ENCODE measurements at regions not wholly inside any gene's neighbourhood (a gene's known extent, or its start where the extent isn't known, plus 50 kb on each side); places are given as distances from the start of the nearest gene placed in this dataset.

DNA sequence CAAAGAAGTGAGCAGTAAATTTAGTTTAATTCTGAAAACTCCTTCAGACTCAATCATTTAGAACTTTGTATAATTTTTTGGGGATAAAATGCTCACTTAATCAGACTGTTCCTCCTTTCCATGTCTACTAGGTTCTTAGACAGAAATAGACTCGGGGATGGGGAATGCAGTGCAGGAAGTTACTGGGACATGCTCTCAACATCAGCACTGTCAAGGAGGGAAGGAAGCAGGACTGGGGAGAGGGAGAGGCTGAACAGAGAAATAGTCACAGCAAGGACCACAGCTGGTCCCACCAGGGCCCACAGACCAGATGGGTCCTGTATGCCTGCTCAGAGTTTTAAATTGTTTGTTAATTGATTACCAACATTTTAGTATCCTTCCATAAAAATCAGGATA, 310.1 kb upstream of the MSX2 start:
- DNase-seq (no peak), ATAC-seq (no peak)
- Histone ChIP-seq H3K27ac (no peak overlapping the region), H3K9me3 (no peaks in the 10 kb centered on the region), H3K36me3 (ENCODE audit: insufficient read depth in 1 of 2, low read depth in 1 of 2) (no peaks in the 10 kb centered on the region), H3K4me3 (no peak overlapping the region), H3K4me1 (no peaks in the 10 kb centered on the region), H3K27me3 (ENCODE audit: insufficient read depth in 3 of 3, low read length in 2 of 3) (peaks cover 0 to 24% (median 4%) of the 10 kb centered on the region in 3 donors)
- intact Hi-C loops (cut with DNase I) = loop anchor here in 1 of 2 donors (10.0 kb wide), 1 partner anchor 520 kb away; no protein-coding TSS in a partner anchor
- WGBS, 3 donors = 25 to 39% (median 33%) methylated on average over 1 of the region's 1 CpG
- TF ChIP-seq, protein P1, sequence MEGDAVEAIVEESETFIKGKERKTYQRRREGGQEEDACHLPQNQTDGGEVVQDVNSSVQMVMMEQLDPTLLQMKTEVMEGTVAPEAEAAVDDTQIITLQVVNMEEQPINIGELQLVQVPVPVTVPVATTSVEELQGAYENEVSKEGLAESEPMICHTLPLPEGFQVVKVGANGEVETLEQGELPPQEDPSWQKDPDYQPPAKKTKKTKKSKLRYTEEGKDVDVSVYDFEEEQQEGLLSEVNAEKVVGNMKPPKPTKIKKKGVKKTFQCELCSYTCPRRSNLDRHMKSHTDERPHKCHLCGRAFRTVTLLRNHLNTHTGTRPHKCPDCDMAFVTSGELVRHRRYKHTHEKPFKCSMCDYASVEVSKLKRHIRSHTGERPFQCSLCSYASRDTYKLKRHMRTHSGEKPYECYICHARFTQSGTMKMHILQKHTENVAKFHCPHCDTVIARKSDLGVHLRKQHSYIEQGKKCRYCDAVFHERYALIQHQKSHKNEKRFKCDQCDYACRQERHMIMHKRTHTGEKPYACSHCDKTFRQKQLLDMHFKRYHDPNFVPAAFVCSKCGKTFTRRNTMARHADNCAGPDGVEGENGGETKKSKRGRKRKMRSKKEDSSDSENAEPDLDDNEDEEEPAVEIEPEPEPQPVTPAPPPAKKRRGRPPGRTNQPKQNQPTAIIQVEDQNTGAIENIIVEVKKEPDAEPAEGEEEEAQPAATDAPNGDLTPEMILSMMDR (IDR thresholded peaks at IDR 0.05) = no peak

DNA sequence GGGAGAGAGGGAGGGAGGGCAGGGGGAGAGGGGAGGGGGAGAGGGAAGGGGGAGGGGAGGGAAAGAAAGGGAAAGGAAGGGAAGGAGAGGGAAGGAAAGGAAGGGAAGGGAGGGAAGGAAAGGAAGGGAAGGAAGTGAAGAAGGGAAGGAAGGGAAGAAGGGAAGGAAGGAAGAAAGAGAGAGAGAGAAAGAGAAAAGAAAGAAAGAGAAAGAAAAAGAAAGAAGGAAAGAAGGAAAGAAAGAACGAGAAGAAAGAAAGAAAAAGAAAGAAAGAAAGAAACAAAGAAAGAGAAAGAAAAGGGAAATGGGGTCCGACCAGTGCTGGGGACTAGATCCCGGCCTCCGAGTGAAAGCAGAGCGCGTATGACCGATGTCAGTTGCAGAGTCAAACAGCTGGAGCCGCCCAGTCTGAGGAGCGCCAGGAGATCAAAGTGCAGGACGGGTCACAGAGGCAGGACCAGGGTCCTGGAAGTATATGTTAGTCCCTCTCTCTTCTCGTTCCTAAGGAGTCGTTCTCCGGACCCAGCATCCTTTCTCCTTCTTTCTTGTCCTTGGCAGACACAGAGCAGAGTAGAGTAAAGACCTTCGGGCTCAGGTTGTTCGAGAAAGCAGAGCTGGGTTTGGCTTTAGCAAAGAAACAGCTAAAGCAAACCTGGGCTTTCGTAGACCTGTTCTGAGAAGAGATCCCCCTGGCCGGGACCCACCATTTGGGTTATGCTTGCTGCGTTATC, 305.4 kb upstream of the MSX2 start:
- intact Hi-C loops (cut with DNase I) = loop anchor here (2.0 to 10.0 kb wide), 4 partner anchors 318 to 516 kb away; no protein-coding TSS in a partner anchor
- H3K27me3 ChIP-seq (ENCODE audit: insufficient read depth in 3 of 3, low read length in 2 of 3) = peaks cover 0 to 26% (median 4%) of the 10 kb centered on the region in 3 donors
- H3K36me3 ChIP-seq (ENCODE audit: insufficient read depth in 1 of 2, low read depth in 1 of 2) = no peaks in the 10 kb centered on the region
- H3K9me3 ChIP-seq = no peaks in the 10 kb centered on the region
- peaks cover 8% of the 10 kb centered on the region for H3K4me1 ChIP-seq
- DNase-seq (no peak), ATAC-seq (peak in 2 of 4 donors; percentile 3 to 30)
- WGBS, 3 donors = 4 to 5% (median 4%) methylated on average over 18 of the region's 18 CpGs
- H3K27ac ChIP-seq = no peak overlapping the region
- TF ChIP-seq, protein P1 (IDR thresholded peaks at IDR 0.05) = no peak
- peak overlapping the region; percentile 24 for H3K4me3 ChIP-seq

DNA sequence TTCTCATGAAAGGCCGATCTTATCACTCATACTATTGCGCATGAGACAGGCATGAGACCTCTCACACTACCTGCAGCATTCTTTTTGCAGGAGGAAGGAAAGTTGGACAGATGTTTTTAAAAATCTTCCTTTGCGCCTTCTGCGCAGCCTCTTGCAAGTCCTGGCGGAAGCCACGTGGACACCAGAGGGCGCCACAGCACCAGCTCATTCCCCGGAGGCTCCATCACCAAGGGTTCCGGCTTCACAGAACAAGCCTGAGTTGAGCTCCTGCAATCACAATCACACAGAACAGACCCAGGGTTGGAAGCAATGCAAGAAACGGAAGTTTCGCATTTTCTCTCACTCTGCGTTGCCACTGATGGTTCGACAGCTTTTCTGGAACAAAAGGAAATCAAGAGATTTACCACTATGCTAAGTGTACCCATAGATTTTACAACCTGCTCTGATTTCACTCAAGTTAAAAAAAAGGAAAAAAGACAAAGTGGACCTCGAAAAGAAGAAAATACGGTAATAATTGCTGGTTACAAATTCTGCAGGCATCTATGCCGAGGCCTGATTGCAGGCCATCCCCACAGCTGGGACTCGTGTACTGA, 304.7 kb upstream of the MSX2 start:
- peak overlapping the region; percentile 24 for H3K4me3 ChIP-seq
- TF ChIP-seq, protein P1 (IDR thresholded peaks at IDR 0.05) = peak; percentile 89
- ATAC-seq = peak; percentile 82 to 89 (median 84)
- H3K9me3 ChIP-seq = no peaks in the 10 kb centered on the region
- intact Hi-C loops (cut with DNase I) = loop anchor here (2.0 to 10.0 kb wide), 6 partner anchors 153 to 517 kb away; no protein-coding TSS in a partner anchor
- H3K27ac ChIP-seq = no peak overlapping the region
- WGBS, 3 donors = 13 to 19% (median 13%) methylated on average over 17 of the region's 17 CpGs
- H3K27me3 ChIP-seq (ENCODE audit: insufficient read depth in 3 of 3, low read length in 2 of 3) = peaks cover 0 to 26% (median 4%) of the 10 kb centered on the region in 3 donors
- H3K4me1 ChIP-seq = peaks cover 11% of the 10 kb centered on the region
- no peaks in the 10 kb centered on the region for H3K36me3 ChIP-seq (ENCODE audit: insufficient read depth in 1 of 2, low read depth in 1 of 2)
- peak; percentile 87 to 93 for DNase-seq

DNA sequence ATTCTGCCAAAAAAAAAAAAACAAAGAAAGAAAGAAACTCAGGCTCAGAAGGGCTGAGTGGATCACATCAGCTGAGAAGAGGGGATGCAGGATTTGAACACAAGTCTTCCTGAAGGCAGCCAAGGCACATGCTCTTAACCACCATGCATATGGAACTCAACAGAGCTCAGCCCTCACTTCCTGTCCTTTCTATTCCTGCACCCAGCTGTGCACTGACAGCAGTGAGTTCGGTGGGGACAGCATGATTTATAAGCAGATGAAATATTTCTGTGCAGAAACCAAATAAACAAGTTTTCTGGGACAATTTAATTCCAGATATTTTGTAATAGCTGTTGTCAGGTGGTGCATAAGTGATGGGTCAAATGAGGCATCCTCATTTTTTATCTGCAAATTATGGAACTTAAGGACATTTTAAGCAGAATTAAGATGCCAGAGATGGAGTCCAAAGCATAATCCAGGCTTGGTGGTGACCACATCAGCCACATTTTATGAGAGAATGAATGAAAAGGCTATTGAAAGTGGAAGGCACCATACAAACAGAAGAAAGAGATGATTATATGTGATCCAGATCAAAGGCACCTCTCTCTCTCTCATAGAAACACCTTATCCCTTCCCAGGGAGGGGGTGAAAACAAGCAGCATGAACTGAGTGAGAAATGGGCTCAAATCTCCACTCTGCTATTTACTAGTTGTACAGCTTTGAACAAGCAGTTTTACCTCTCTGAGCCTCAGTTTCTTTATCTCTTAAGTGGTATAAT, 303.6 kb upstream of the MSX2 start:
- peaks cover 0 to 19% (median 4%) of the 10 kb centered on the region in 3 donors for H3K27me3 ChIP-seq (ENCODE audit: insufficient read depth in 3 of 3, low read length in 2 of 3)
- no peak for DNase-seq
- ATAC-seq = no peak
- 14 to 36% (median 35%) methylated on average over 1 of the region's 1 CpG for WGBS, 3 donors
- intact Hi-C loops (cut with DNase I) = loop anchor here in 1 of 2 donors (2.0 to 5.0 kb wide), 3 partner anchors 151 to 516 kb away; no protein-coding TSS in a partner anchor
- no peaks in the 10 kb centered on the region for H3K9me3 ChIP-seq
- H3K4me3 ChIP-seq = no peak overlapping the region
- H3K27ac ChIP-seq = no peak overlapping the region
- TF ChIP-seq, protein P1 (IDR thresholded peaks at IDR 0.05) = no peak
- no peaks in the 10 kb centered on the region for H3K36me3 ChIP-seq (ENCODE audit: insufficient read depth in 1 of 2, low read depth in 1 of 2)
- peaks cover 11% of the 10 kb centered on the region for H3K4me1 ChIP-seq

All from psoas muscle (tissue), 7 donors.